Keratinocyte (primary cell): ENCODE measurements at regions not wholly inside any gene's neighbourhood (a gene's known extent, or its start where the extent isn't known, plus 50 kb on each side); places are given as distances from the start of the nearest gene placed in this dataset.

Experiments used
- EZH2 ChIP-seq: IDR thresholded peaks from one replicate; pipeline ENCODE4 v1.6.1; 2012; ENCODE audit warnings: inconsistent platforms, mild to moderate bottlenecking, low read length, moderate library complexity
- TF ChIP-seq, protein P1 (sequence below), 3 experiments: IDR thresholded peaks in 1 of 3; conservative IDR thresholded peaks in 1 of 3; optimal IDR thresholded peaks in 1 of 3; 2 replicates in 2 of 3; 3 replicates in 1 of 3; pipeline versions ENCODE3 to v1.5.1; 2011; ENCODE audit warnings: low read length in 3 of 3, mild to moderate bottlenecking in 3 of 3, moderate library complexity in 2 of 3, control low read depth in 1 of 3, inconsistent platforms in 1 of 3; ENCODE audit not compliant: insufficient read depth in 2 of 3; ENCODE audit errors: extremely low read depth in 1 of 3

DNA sequence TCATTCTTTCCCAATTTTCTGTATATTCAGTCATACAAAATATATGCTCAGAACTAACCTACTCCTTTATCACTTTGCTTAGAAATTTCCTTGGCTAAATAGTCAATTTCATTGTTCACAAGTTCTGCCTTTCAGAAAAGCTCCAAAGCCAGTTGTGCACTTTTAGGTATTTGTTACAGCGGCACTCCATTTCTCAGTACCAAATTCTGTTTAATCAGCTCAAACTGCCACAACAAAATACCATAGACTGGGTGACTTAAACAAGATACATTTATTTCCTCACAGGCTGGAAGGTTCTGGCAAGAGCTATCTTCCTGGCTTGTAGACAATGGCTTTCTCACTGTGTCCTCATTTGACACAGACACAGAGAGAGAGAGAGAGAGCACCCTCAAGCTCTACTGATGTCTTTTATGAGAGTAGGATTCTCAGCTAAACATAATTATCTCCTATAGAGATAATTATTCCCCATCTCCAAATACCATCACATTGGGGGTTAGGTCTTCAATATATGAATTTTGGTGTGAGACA is 188.8 kb upstream of the FSTL5 start:
- TF ChIP-seq, protein P1, sequence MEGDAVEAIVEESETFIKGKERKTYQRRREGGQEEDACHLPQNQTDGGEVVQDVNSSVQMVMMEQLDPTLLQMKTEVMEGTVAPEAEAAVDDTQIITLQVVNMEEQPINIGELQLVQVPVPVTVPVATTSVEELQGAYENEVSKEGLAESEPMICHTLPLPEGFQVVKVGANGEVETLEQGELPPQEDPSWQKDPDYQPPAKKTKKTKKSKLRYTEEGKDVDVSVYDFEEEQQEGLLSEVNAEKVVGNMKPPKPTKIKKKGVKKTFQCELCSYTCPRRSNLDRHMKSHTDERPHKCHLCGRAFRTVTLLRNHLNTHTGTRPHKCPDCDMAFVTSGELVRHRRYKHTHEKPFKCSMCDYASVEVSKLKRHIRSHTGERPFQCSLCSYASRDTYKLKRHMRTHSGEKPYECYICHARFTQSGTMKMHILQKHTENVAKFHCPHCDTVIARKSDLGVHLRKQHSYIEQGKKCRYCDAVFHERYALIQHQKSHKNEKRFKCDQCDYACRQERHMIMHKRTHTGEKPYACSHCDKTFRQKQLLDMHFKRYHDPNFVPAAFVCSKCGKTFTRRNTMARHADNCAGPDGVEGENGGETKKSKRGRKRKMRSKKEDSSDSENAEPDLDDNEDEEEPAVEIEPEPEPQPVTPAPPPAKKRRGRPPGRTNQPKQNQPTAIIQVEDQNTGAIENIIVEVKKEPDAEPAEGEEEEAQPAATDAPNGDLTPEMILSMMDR (optimal IDR thresholded peaks at IDR 0.05 in 1 of 3, IDR thresholded peaks at IDR 0.05 in 1 of 3, conservative IDR thresholded peaks at IDR 0.05 in 1 of 3; ENCODE audit: extremely low read depth in 1 of 3, insufficient read depth in 2 of 3, low read length in 3 of 3), result no peak
- TF ChIP-seq EZH2, result no peak
